Lower lobe of right lung (tissue), 2 donors: ENCODE measurements at regions not wholly inside any gene's neighbourhood (a gene's known extent, or its start where the extent isn't known, plus 50 kb on each side); places are given as distances from the start of the nearest gene placed in this dataset.

Source experiments
- ATAC-seq, 2 donors: fragments of 200-7000 bp; cut with Tn5 transposase; one replicate each; pipeline ENCODE4 v1.9.1; 2020 to 2022; ENCODE audit warnings: mild to moderate bottlenecking in 2 of 2, moderate library complexity in 2 of 2
- DNase-seq: peaks from one replicate; pipeline ENCODE4 v3.0.0-alpha.2; 2020
- H3K27ac ChIP-seq: fragments of 200-600 bp; one replicate; pipeline ENCODE4 v1.8.0; 2022
- H3K27me3 ChIP-seq: fragments of 200-600 bp; one replicate; pipeline ENCODE4 v1.8.0; 2022; ENCODE audit warnings: low read depth
- H3K36me3 ChIP-seq: fragments of 200-600 bp; one replicate; pipeline ENCODE4 v1.8.0; 2022; ENCODE audit warnings: mild to moderate bottlenecking
- H3K4me1 ChIP-seq: fragments of 200-600 bp; one replicate; pipeline ENCODE4 v1.8.0; 2022
- H3K4me3 ChIP-seq: fragments of 200-600 bp; one replicate; pipeline ENCODE4 v1.8.0; 2022; ENCODE audit warnings: mild to moderate bottlenecking
- H3K9me3 ChIP-seq: fragments of 200-600 bp; one replicate; pipeline ENCODE4 v1.8.0; 2022
- CTCF ChIP-seq: fragments of 200-600 bp; IDR thresholded peaks from one replicate; pipeline ENCODE4 v1.8.0; 2022; ENCODE audit warnings: antibody characterized with exemption, mild to moderate bottlenecking
- intact Hi-C: fragments of 100-400 bp; cut with DNase I; formaldehyde crosslinking; loops from one replicate; pipeline ENCODE4 v1.11.0; 2022
- donor health status: DM: no; HTN: yes; CAD: no; lungs with severe emphysema.

GRCh38 chr5:3337812-3338541 lies 257.7 kb upstream of the IRX1 start:
- no peak overlapping the region for H3K4me3 ChIP-seq
- H3K4me1 ChIP-seq, result no peaks in the 10 kb centered on the region
- intact Hi-C loops, result no loop called here
- H3K36me3 ChIP-seq, result no peaks in the 10 kb centered on the region
- no peak overlapping the region for H3K27ac ChIP-seq
- no peaks in the 10 kb centered on the region for H3K27me3 ChIP-seq
- no peak for TF ChIP-seq CTCF
- H3K9me3 ChIP-seq, result no peaks in the 10 kb centered on the region
- no peak for DNase-seq
- ATAC-seq, result no peak

GRCh38 chr5:3336666-3337065 lies 259.0 kb upstream of the IRX1 start:
- Histone ChIP-seq H3K36me3 (no peaks in the 10 kb centered on the region), H3K4me3 (no peak overlapping the region), H3K27ac (no peak overlapping the region), H3K9me3 (no peaks in the 10 kb centered on the region), H3K4me1 (no peaks in the 10 kb centered on the region), H3K27me3 (no peaks in the 10 kb centered on the region)
- DNase-seq (no peak), ATAC-seq (no peak)
- intact Hi-C loops, result no loop called here
- TF ChIP-seq CTCF, result no peak

- intact Hi-C loops, result no loop called here
- no peak for ATAC-seq
- no peaks in the 10 kb centered on the region for H3K36me3 ChIP-seq
- H3K4me1 ChIP-seq, result no peaks in the 10 kb centered on the region
- DNase-seq, result no peak
- H3K9me3 ChIP-seq, result no peaks in the 10 kb centered on the region
- no peak overlapping the region for H3K27ac ChIP-seq
- no peak overlapping the region for H3K4me3 ChIP-seq
- no peaks in the 10 kb centered on the region for H3K27me3 ChIP-seq
- no peak for TF ChIP-seq CTCF
Measured at GRCh38 chr5:3335301-3335700, 260.3 kb upstream of the IRX1 start.

GRCh38 chr5:3333836-3334235 lies 261.8 kb upstream of the IRX1 start:
- H3K4me3 ChIP-seq, result no peak overlapping the region
- no peaks in the 10 kb centered on the region for H3K9me3 ChIP-seq
- H3K27me3 ChIP-seq, result no peaks in the 10 kb centered on the region
- ATAC-seq (no peak), DNase-seq (no peak)
- H3K36me3 ChIP-seq, result no peaks in the 10 kb centered on the region
- no peak overlapping the region for H3K27ac ChIP-seq
- intact Hi-C loops, result no loop called here
- H3K4me1 ChIP-seq, result no peaks in the 10 kb centered on the region
- TF ChIP-seq CTCF, result no peak

GRCh38 chr5:3333105-3333504 lies 262.5 kb upstream of the IRX1 start:
- TF ChIP-seq CTCF, result no peak
- Histone ChIP-seq H3K27me3 (no peaks in the 10 kb centered on the region), H3K36me3 (no peaks in the 10 kb centered on the region), H3K27ac (no peak overlapping the region), H3K4me3 (no peak overlapping the region), H3K4me1 (no peaks in the 10 kb centered on the region), H3K9me3 (no peaks in the 10 kb centered on the region)
- no peak for ATAC-seq
- no peak for DNase-seq
- intact Hi-C loops, result no loop called here
